GM23338 (cell line): ENCODE measurements at regions not wholly inside any gene's neighbourhood (a gene's known extent, or its start where the extent isn't known, plus 50 kb on each side); places are given as distances from the start of the nearest gene placed in this dataset.

Source experiments
- ATAC-seq: fragments of 200-7000 bp; cut with Tn5 transposase; 3 replicates; pipeline ENCODE4 v1.9.1; 2020
- DNase-seq: peaks from one replicate; pipeline ENCODE4 v3.0.0-alpha.2; 2015; ENCODE audit warnings: low spot score
- H2AFZ ChIP-seq: fragments of 200-600 bp; sonication (generic); 2 replicates; pipeline ENCODE4 v1.8.0; 2016; ENCODE audit warnings: antibody characterized with exemption, mild to moderate bottlenecking, moderate library complexity
- H3F3A ChIP-seq: fragments of 200-600 bp; sonication (generic); replicated peaks from 2 replicates; pipeline ENCODE4 v1.8.0; 2017; ENCODE audit warnings: antibody characterized with exemption, mixed run types, low read depth
- H3K27ac ChIP-seq: fragments of 200-600 bp; sonication (generic); 2 replicates; pipeline ENCODE4 v1.6.1; 2016; ENCODE audit warnings: low read depth
- H3K27me3 ChIP-seq: fragments of 200-600 bp; sonication (generic); 2 replicates; pipeline ENCODE4 v1.8.0; 2016; ENCODE audit warnings: mild to moderate bottlenecking, mixed run types, moderate library complexity; ENCODE audit not compliant: insufficient read depth
- H3K36me3 ChIP-seq: fragments of 200-600 bp; sonication (generic); 2 replicates; pipeline ENCODE4 v1.8.0; 2016; ENCODE audit warnings: mild to moderate bottlenecking; ENCODE audit not compliant: insufficient read depth
- H3K4me1 ChIP-seq: fragments of 200-600 bp; sonication (generic); 2 replicates; pipeline ENCODE4 v1.8.0; 2016; ENCODE audit warnings: mild to moderate bottlenecking, moderate library complexity; ENCODE audit not compliant: insufficient read depth
- H3K4me2 ChIP-seq: fragments of 200-600 bp; sonication (generic); 2 replicates; pipeline ENCODE4 v1.7.1; 2017; ENCODE audit warnings: mixed run types
- H3K4me3 ChIP-seq: fragments of 200-600 bp; sonication (generic); 2 replicates; pipeline ENCODE4 v1.6.1; 2016; ENCODE audit warnings: mixed run types
- H3K79me2 ChIP-seq: fragments of 200-600 bp; sonication (generic); replicated peaks from 2 replicates; pipeline ENCODE4 v1.8.0; 2017; ENCODE audit warnings: mild to moderate bottlenecking; ENCODE audit not compliant: insufficient read depth
- H3K9me2 ChIP-seq: fragments of 200-600 bp; sonication (generic); 2 replicates; pipeline ENCODE4 v1.8.0; 2017; ENCODE audit not compliant: insufficient read depth
- H4K20me1 ChIP-seq: fragments of 200-600 bp; sonication (generic); replicated peaks from 2 replicates; pipeline ENCODE4 v1.8.0; 2017; ENCODE audit warnings: mild to moderate bottlenecking; ENCODE audit not compliant: insufficient read depth
- H3K27ac Mint-ChIP-seq: 2 replicates; pipeline ENCODE4 v1.8.0; 2020; ENCODE audit warnings: inconsistent platforms, mild to moderate bottlenecking, moderate library complexity, mixed read lengths
- H3K27me3 Mint-ChIP-seq: 3 replicates; pipeline ENCODE4 v1.8.0; 2022; ENCODE audit warnings: low read depth, mild to moderate bottlenecking, moderate library complexity, mixed read lengths, inconsistent platforms; ENCODE audit not compliant: insufficient read depth, poor library complexity
- H3K36me3 Mint-ChIP-seq: 3 replicates; pipeline ENCODE4 v1.8.0; 2021; ENCODE audit warnings: low read depth, mild to moderate bottlenecking, inconsistent platforms, moderate library complexity, mixed read lengths
- H3K4me1 Mint-ChIP-seq: 3 replicates; pipeline ENCODE4 v1.8.0; 2020; ENCODE audit warnings: mild to moderate bottlenecking, inconsistent platforms, mixed read lengths
- H3K4me3 Mint-ChIP-seq: 3 replicates; pipeline ENCODE4 v1.8.0; 2021; ENCODE audit warnings: moderate library complexity, mild to moderate bottlenecking, inconsistent platforms, mixed read lengths
- H3K9me3 Mint-ChIP-seq: 3 replicates; pipeline ENCODE4 v1.8.0; 2020; ENCODE audit warnings: moderate library complexity, mild to moderate bottlenecking, inconsistent platforms, mixed read lengths
- CREB1 ChIP-seq: fragments of 250-450 bp; sonication (Bioruptor Pico); IDR thresholded peaks from 2 replicates; pipeline ENCODE4 v1.5.0; 2020; ENCODE audit warnings: low read depth, mild to moderate bottlenecking, moderate library complexity
- CTCF ChIP-seq, 2 experiments: fragments of 200-600 bp in 1 of 2; sonication (generic) in 1 of 2; conservative IDR thresholded peaks; 2 replicates each; pipeline versions ENCODE4 v1.5.1 to v1.6.1; 2016 to 2017; ENCODE audit warnings: antibody characterized with exemption in 2 of 2, low read depth in 2 of 2, mild to moderate bottlenecking in 2 of 2, moderate library complexity in 1 of 2
- EZH2 ChIP-seq: fragments of 200-600 bp; sonication (generic); IDR thresholded peaks from one replicate; pipeline ENCODE4 v1.8.0; 2017; ENCODE audit warnings: antibody characterized with exemption, mild to moderate bottlenecking, low read depth; ENCODE audit not compliant: unreplicated experiment
- EZH2phosphoT487 ChIP-seq: fragments of 200-600 bp; sonication (generic); IDR thresholded peaks from one replicate; pipeline ENCODE4 v1.8.1; 2018; ENCODE audit warnings: antibody characterized with exemption; ENCODE audit not compliant: unreplicated experiment
- JUNB ChIP-seq: IDR thresholded peaks from one replicate; pipeline ENCODE4 v1.6.1; 2016; ENCODE audit warnings: antibody characterized with exemption; ENCODE audit not compliant: unreplicated experiment
- NANOG ChIP-seq: IDR thresholded peaks from 2 replicates; pipeline ENCODE4 v1.6.1; 2016; ENCODE audit warnings: antibody characterized with exemption, borderline replicate concordance
- POLR2AphosphoS5 ChIP-seq: IDR thresholded peaks from 2 replicates; pipeline ENCODE4 v1.6.1; 2016; ENCODE audit warnings: antibody characterized with exemption, low read depth
- REST ChIP-seq: IDR thresholded peaks from one replicate; pipeline ENCODE4 v1.6.1; 2018; ENCODE audit warnings: antibody characterized with exemption; ENCODE audit not compliant: unreplicated experiment
- STAT1 ChIP-seq: IDR thresholded peaks from one replicate; pipeline ENCODE4 v1.6.1; 2016; ENCODE audit warnings: antibody characterized with exemption; ENCODE audit not compliant: unreplicated experiment
- ZNF114 ChIP-seq: fragments of 250-450 bp; sonication (Bioruptor Pico); IDR thresholded peaks from 2 replicates; pipeline ENCODE4 v1.5.0; 2020; ENCODE audit warnings: mild to moderate bottlenecking, moderate library complexity
- ZNF331 ChIP-seq: fragments of 250-450 bp; sonication (Bioruptor Pico); IDR thresholded peaks from 2 replicates; pipeline ENCODE4 v1.5.0; 2020; ENCODE audit warnings: low read depth, mild to moderate bottlenecking, moderate library complexity
- ZNF462 ChIP-seq: fragments of 250-450 bp; sonication (Bioruptor Pico); IDR thresholded peaks from 2 replicates; pipeline ENCODE4 v1.5.0; 2020; ENCODE audit warnings: mild to moderate bottlenecking, moderate library complexity
- TF ChIP-seq, protein P1 (sequence below): IDR thresholded peaks from 2 replicates; pipeline ENCODE4 v1.6.1; 2016; ENCODE audit warnings: antibody characterized with exemption

GRCh38 chr9:119707228-119707845, 338.1 kb upstream of the BRINP1 start:
- Mint-ChIP-seq H3K9me3 (no peaks in the 10 kb centered on the region), H3K27me3 (no peaks in the 10 kb centered on the region), H3K4me3 (no peak overlapping the region), H3K27ac (no peak overlapping the region), H3K36me3 (no peaks in the 10 kb centered on the region), H3K4me1 (peaks cover under 1% of the 10 kb centered on the region; the same call in 2 of the 3 replicates)
- no peak for DNase-seq
- no peaks in the 10 kb centered on the region for H3K27me3 ChIP-seq
- no peak overlapping the region for H3K4me3 ChIP-seq
- no peaks in the 10 kb centered on the region for H3K9me2 ChIP-seq
- no peaks in the 10 kb centered on the region for H4K20me1 ChIP-seq
- TF ChIP-seq JUNB: no peak
- TF ChIP-seq EZH2phosphoT487: no peak
- TF ChIP-seq POLR2AphosphoS5: no peak
- TF ChIP-seq STAT1: no peak
- TF ChIP-seq ZNF114 (CRISPR knock-in tag): no peak
- no peak for TF ChIP-seq EZH2
- TF ChIP-seq REST: no peak
- no peak for TF ChIP-seq NANOG
- TF ChIP-seq CTCF (conservative IDR thresholded peaks at IDR 0.05; ENCODE audit: low read depth in 2 of 2): no peak
- TF ChIP-seq, protein P1, sequence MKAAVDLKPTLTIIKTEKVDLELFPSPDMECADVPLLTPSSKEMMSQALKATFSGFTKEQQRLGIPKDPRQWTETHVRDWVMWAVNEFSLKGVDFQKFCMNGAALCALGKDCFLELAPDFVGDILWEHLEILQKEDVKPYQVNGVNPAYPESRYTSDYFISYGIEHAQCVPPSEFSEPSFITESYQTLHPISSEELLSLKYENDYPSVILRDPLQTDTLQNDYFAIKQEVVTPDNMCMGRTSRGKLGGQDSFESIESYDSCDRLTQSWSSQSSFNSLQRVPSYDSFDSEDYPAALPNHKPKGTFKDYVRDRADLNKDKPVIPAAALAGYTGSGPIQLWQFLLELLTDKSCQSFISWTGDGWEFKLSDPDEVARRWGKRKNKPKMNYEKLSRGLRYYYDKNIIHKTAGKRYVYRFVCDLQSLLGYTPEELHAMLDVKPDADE: no peak
- TF ChIP-seq ZNF331 (CRISPR knock-in tag): no peak
- no peak for TF ChIP-seq ZNF462 (CRISPR knock-in tag)
- TF ChIP-seq CREB1 (CRISPR knock-in tag): no peak
- H3K79me2 ChIP-seq: no peaks in the 10 kb centered on the region
- no peak overlapping the region for H3K4me2 ChIP-seq
- H3K36me3 ChIP-seq: no peaks in the 10 kb centered on the region; the same call in 1 of the 2 replicates
- no peaks in the 10 kb centered on the region for H3K4me1 ChIP-seq
- H2AFZ ChIP-seq: no peak overlapping the region
- ATAC-seq: no peak
- H3F3A ChIP-seq: no peaks in the 10 kb centered on the region
- H3K27ac ChIP-seq: no peak overlapping the region
